ENCODE measurements at regions not wholly inside any gene's neighbourhood (a gene's known extent, or its start where the extent isn't known, plus 50 kb on each side); places are given as distances from the start of the nearest gene placed in this dataset.

GRCh38 chr13:103354171-103354570 is 288.0 kb upstream of the SLC10A2 start:
- intact Hi-C loops (cut with micrococcal nuclease): no loop called here

GRCh38 chr13:103351035-103351828 is 285.0 kb upstream of the SLC10A2 start:
- intact Hi-C loops (cut with micrococcal nuclease): no loop called here

- intact Hi-C loops (cut with micrococcal nuclease): no loop called here
Observed at GRCh38 chr13:103350147-103350546, 283.9 kb upstream of the SLC10A2 start.

- intact Hi-C loops (cut with micrococcal nuclease): no loop called here
Observed at GRCh38 chr13:103349211-103349980, 283.2 kb upstream of the SLC10A2 start.

GRCh38 chr13:103335241-103335640 is 269.0 kb upstream of the SLC10A2 start:
- intact Hi-C loops (cut with micrococcal nuclease): no loop called here

- intact Hi-C loops (cut with micrococcal nuclease): no loop called here
Observed at GRCh38 chr13:103331924-103332323, 265.7 kb upstream of the SLC10A2 start.

GRCh38 chr13:103328899-103329298 is 262.7 kb upstream of the SLC10A2 start:
- intact Hi-C loops (cut with micrococcal nuclease): no loop called here

- intact Hi-C loops (cut with micrococcal nuclease): no loop called here
Observed at GRCh38 chr13:103326326-103326725, 260.1 kb upstream of the SLC10A2 start.

- intact Hi-C loops (cut with micrococcal nuclease): no loop called here
Observed at GRCh38 chr13:103325672-103326071, 259.5 kb upstream of the SLC10A2 start.

- intact Hi-C loops (cut with micrococcal nuclease): no loop called here
Observed at GRCh38 chr13:103324641-103325040, 258.4 kb upstream of the SLC10A2 start.

- intact Hi-C loops (cut with micrococcal nuclease): no loop called here
Observed at GRCh38 chr13:103315711-103316110, 249.5 kb upstream of the SLC10A2 start.

- intact Hi-C loops (cut with micrococcal nuclease): no loop called here
Observed at GRCh38 chr13:103312467-103312866, 246.2 kb upstream of the SLC10A2 start.

GRCh38 chr13:103308667-103309066 is 242.4 kb upstream of the SLC10A2 start:
- intact Hi-C loops (cut with micrococcal nuclease): no loop called here

- intact Hi-C loops (cut with micrococcal nuclease): no loop called here
Observed at GRCh38 chr13:103306163-103306562, 239.9 kb upstream of the SLC10A2 start.

- intact Hi-C loops (cut with micrococcal nuclease): no loop called here
Observed at GRCh38 chr13:103303078-103303651, 236.9 kb upstream of the SLC10A2 start.

- intact Hi-C loops (cut with micrococcal nuclease): no loop called here
Observed at GRCh38 chr13:103302676-103303075, 236.5 kb upstream of the SLC10A2 start.

- intact Hi-C loops (cut with micrococcal nuclease): no loop called here
Observed at GRCh38 chr13:103299079-103299478, 232.9 kb upstream of the SLC10A2 start.

- intact Hi-C loops (cut with micrococcal nuclease): no loop called here
Observed at GRCh38 chr13:103297083-103297482, 230.9 kb upstream of the SLC10A2 start.

- intact Hi-C loops (cut with micrococcal nuclease): no loop called here
Observed at GRCh38 chr13:103291798-103292572, 225.8 kb upstream of the SLC10A2 start.

GRCh38 chr13:103291226-103291625 is 225.0 kb upstream of the SLC10A2 start:
- intact Hi-C loops (cut with micrococcal nuclease): no loop called here

GRCh38 chr13:103289681-103290080 is 223.5 kb upstream of the SLC10A2 start:
- intact Hi-C loops (cut with micrococcal nuclease): no loop called here

- intact Hi-C loops (cut with micrococcal nuclease): no loop called here
Observed at GRCh38 chr13:103288114-103288513, 221.9 kb upstream of the SLC10A2 start.

Measured in T-helper 1 cell treated with Interleukin-12 subunit alpha and Interleukin-12 subunit beta and Interleukin-4 antibody, amounts not matched to agents 30 ng/mL and 1 ng/mL, for 36 hours (primary cell).